Activated T-cell treated with anti-CD3 and anti-CD28 coated beads for 48 hours (primary cell): ENCODE measurements at regions not wholly inside any gene's neighbourhood (a gene's known extent, or its start where the extent isn't known, plus 50 kb on each side); places are given as distances from the start of the nearest gene placed in this dataset.
"Not testable (repeated sequence)": the region's sequence is repeated elsewhere in the genome, so short reads cannot be mapped to it uniquely, and the experiment has no call there.

ENCODE experiments used
- DNase-seq: peaks from one replicate; pipeline ENCODE4 v3.0.0-alpha.2; 2020; ENCODE audit warnings: low read depth

- no peak for DNase-seq
These were observed 457.3 kb downstream of the DMAC1 start for GRCh38 chr9:7342229-7342628.

GRCh38 chr9:7341571-7341970, 458.0 kb downstream of the DMAC1 start:
- no peak for DNase-seq

- no peak for DNase-seq
These were observed 459.1 kb downstream of the DMAC1 start for GRCh38 chr9:7340451-7340850.

GRCh38 chr9:7338586-7339281, 460.8 kb downstream of the DMAC1 start:
- DNase-seq: no peak

GRCh38 chr9:7336356-7337065, 463.1 kb downstream of the DMAC1 start:
- no peak for DNase-seq

GRCh38 chr9:7333719-7334118, 465.9 kb downstream of the DMAC1 start:
- DNase-seq: no peak

- no peak for DNase-seq
These were observed 466.8 kb downstream of the DMAC1 start for GRCh38 chr9:7332780-7333179.

- no peak for DNase-seq
These were observed 471.1 kb downstream of the DMAC1 start for GRCh38 chr9:7328453-7328852.

- DNase-seq: no peak
These were observed 473.6 kb downstream of the DMAC1 start for GRCh38 chr9:7325995-7326394.

- DNase-seq: no peak
These were observed 475.4 kb downstream of the DMAC1 start for GRCh38 chr9:7324152-7324598.

- DNase-seq: no peak
These were observed 478.7 kb downstream of the DMAC1 start for GRCh38 chr9:7320841-7321240.

- DNase-seq: no peak
These were observed 479.4 kb downstream of the DMAC1 start for GRCh38 chr9:7320139-7320538.

GRCh38 chr9:7318920-7319319, 480.7 kb downstream of the DMAC1 start:
- no peak for DNase-seq

- no peak for DNase-seq
These were observed 482.6 kb downstream of the DMAC1 start for GRCh38 chr9:7316967-7317366.

- DNase-seq: no peak
These were observed 483.3 kb downstream of the DMAC1 start for GRCh38 chr9:7316166-7316795.

- DNase-seq: no peak
These were observed 483.8 kb downstream of the DMAC1 start for GRCh38 chr9:7315746-7316145.

- DNase-seq: no peak
These were observed 484.5 kb downstream of the DMAC1 start for GRCh38 chr9:7315116-7315515.

GRCh38 chr9:7313389-7313788, 486.2 kb downstream of the DMAC1 start:
- no peak for DNase-seq

- DNase-seq: not testable (repeated sequence)
These were observed 490.5 kb downstream of the DMAC1 start for GRCh38 chr9:7309051-7309450.

- no peak for DNase-seq
These were observed 493.9 kb downstream of the DMAC1 start for GRCh38 chr9:7305677-7306076.

GRCh38 chr9:7304627-7304995, 495.0 kb downstream of the DMAC1 start:
- no peak for DNase-seq

- DNase-seq: no peak
These were observed 495.5 kb downstream of the DMAC1 start for GRCh38 chr9:7303907-7304626.

GRCh38 chr9:7300484-7300883, 499.1 kb downstream of the DMAC1 start:
- DNase-seq: no peak
